Activated CD4-positive, alpha-beta memory T cell treated with anti-CD3 and anti-CD28 coated beads, Interleukin-2, amount 10 ng/mL, durations not matched to agents 7 days and 5 days (primary cell): ENCODE measurements at regions not wholly inside any gene's neighbourhood (a gene's known extent, or its start where the extent isn't known, plus 50 kb on each side); places are given as distances from the start of the nearest gene placed in this dataset.
"Not testable (repeated sequence)": the region's sequence is repeated elsewhere in the genome, so short reads cannot be mapped to it uniquely, and the experiment has no call there.

Experiments
- CTCF ChIA-PET: fragments of 350-600 bp; sonication (Branson Sonifier 250); formaldehyde crosslinking; loops from one replicate; lab custom pipeline; 2021; ENCODE audit warnings: antibody characterized with exemption, inconsistent platforms; lab: Charles Lee
- POLR2A ChIA-PET: fragments of 350-600 bp; sonication (Branson Sonifier 250); formaldehyde crosslinking; loops from one replicate; lab custom pipeline; 2021; ENCODE audit warnings: antibody characterized with exemption; lab: Charles Lee
- DNase-seq: peaks from one replicate; pipeline ENCODE4 v3.0.0-alpha.2; 2020
- H3K27ac Mint-ChIP-seq: one replicate; pipeline ENCODE4 v1.8.0; 2021; ENCODE audit warnings: mild to moderate bottlenecking, mixed read lengths
- H3K27me3 Mint-ChIP-seq: one replicate; pipeline ENCODE4 v1.8.0; 2021; ENCODE audit warnings: mixed read lengths
- H3K36me3 Mint-ChIP-seq: one replicate; pipeline ENCODE4 v1.8.0; 2021; ENCODE audit warnings: low read depth, mixed read lengths
- H3K4me1 Mint-ChIP-seq: one replicate; pipeline ENCODE4 v1.8.0; 2021; ENCODE audit warnings: mixed read lengths
- H3K4me3 Mint-ChIP-seq: one replicate; pipeline ENCODE4 v1.8.0; 2021; ENCODE audit warnings: mild to moderate bottlenecking, mixed read lengths
- H3K9me3 Mint-ChIP-seq: one replicate; pipeline ENCODE4 v1.8.0; 2021; ENCODE audit warnings: mixed read lengths

- H3K36me3 Mint-ChIP-seq: no peaks in the 10 kb centered on the region
- no peaks in the 10 kb centered on the region for H3K9me3 Mint-ChIP-seq
- no peak overlapping the region for H3K4me3 Mint-ChIP-seq
- H3K4me1 Mint-ChIP-seq: no peaks in the 10 kb centered on the region
- H3K27ac Mint-ChIP-seq: no peak overlapping the region
- POLR2A ChIA-PET: no interaction called here
- CTCF ChIA-PET: no interaction called here
- H3K27me3 Mint-ChIP-seq: peaks cover 3% of the 10 kb centered on the region
- DNase-seq: no peak
These were observed 227.4 kb downstream of the RAB11FIP2 start for GRCh38 chr10:117819304-117819703.

- Mint-ChIP-seq H3K36me3 (no peaks in the 10 kb centered on the region), H3K4me1 (peaks cover 3% of the 10 kb centered on the region)
- CTCF ChIA-PET: no interaction called here
These were observed 222.8 kb downstream of the RAB11FIP2 start for GRCh38 chr10:117823980-117824379.

GRCh38 chr10:117830205-117830604, 216.5 kb downstream of the RAB11FIP2 start:
- no peak overlapping the region for H3K27ac Mint-ChIP-seq
- H3K9me3 Mint-ChIP-seq: no peaks in the 10 kb centered on the region
- DNase-seq: no peak
- H3K27me3 Mint-ChIP-seq: no peaks in the 10 kb centered on the region
- H3K36me3 Mint-ChIP-seq: no peaks in the 10 kb centered on the region
- CTCF ChIA-PET: no interaction called here
- peak overlapping the region; percentile 37 for H3K4me3 Mint-ChIP-seq
- H3K4me1 Mint-ChIP-seq: peaks cover 13% of the 10 kb centered on the region
- POLR2A ChIA-PET: no interaction called here

More at GRCh38 chr10:117823980-117824379, 222.8 kb downstream of the RAB11FIP2 start:
- no peaks in the 10 kb centered on the region for H3K9me3 Mint-ChIP-seq
- peaks cover 3% of the 10 kb centered on the region for H3K27me3 Mint-ChIP-seq
- H3K27ac Mint-ChIP-seq: no peak overlapping the region
- H3K4me3 Mint-ChIP-seq: no peak overlapping the region
- DNase-seq: no peak
- POLR2A ChIA-PET: no interaction called here

- no peaks in the 10 kb centered on the region for H3K27me3 Mint-ChIP-seq
- H3K9me3 Mint-ChIP-seq: no peaks in the 10 kb centered on the region
- CTCF ChIA-PET: no interaction called here
These were observed 215.9 kb downstream of the RAB11FIP2 start for GRCh38 chr10:117830787-117831212.

GRCh38 chr10:117838500-117839498, 207.9 kb downstream of the RAB11FIP2 start:
- POLR2A ChIA-PET, H3K27ac Mint-ChIP-seq, H3K9me3 Mint-ChIP-seq, CTCF ChIA-PET, H3K27me3 Mint-ChIP-seq, DNase-seq, H3K36me3 Mint-ChIP-seq, H3K4me1 Mint-ChIP-seq: not testable (repeated sequence)
- H3K4me3 Mint-ChIP-seq: peak overlapping the region; percentile 35

More at GRCh38 chr10:117830787-117831212, 215.9 kb downstream of the RAB11FIP2 start:
- Mint-ChIP-seq H3K4me1 (peaks cover 13% of the 10 kb centered on the region), H3K36me3 (no peaks in the 10 kb centered on the region), H3K27ac (peak overlapping the region; percentile 33), H3K4me3 (peak overlapping the region; percentile 37)
- DNase-seq: peak; percentile 29
- POLR2A ChIA-PET: interaction anchor here (0.9 kb wide), 1 partner anchor 656 kb away, joined by 3 read pairs; no protein-coding TSS in a partner anchor

GRCh38 chr10:117856426-117856825, 190.3 kb downstream of the RAB11FIP2 start:
- POLR2A ChIA-PET, DNase-seq, H3K4me1 Mint-ChIP-seq, H3K27me3 Mint-ChIP-seq, H3K36me3 Mint-ChIP-seq, CTCF ChIA-PET, H3K9me3 Mint-ChIP-seq, H3K4me3 Mint-ChIP-seq, H3K27ac Mint-ChIP-seq: not testable (repeated sequence)

- no peak for DNase-seq
- H3K36me3 Mint-ChIP-seq: no peaks in the 10 kb centered on the region
- CTCF ChIA-PET: interaction anchor here (0.5 to 1.3 kb wide), 2 partner anchors 21 to 246 kb away, joined by 3 read pairs; no protein-coding TSS in a partner anchor
- POLR2A ChIA-PET: no interaction called here
- H3K9me3 Mint-ChIP-seq: no peaks in the 10 kb centered on the region
- no peak overlapping the region for H3K4me3 Mint-ChIP-seq
- no peaks in the 10 kb centered on the region for H3K4me1 Mint-ChIP-seq
- peaks cover 6% of the 10 kb centered on the region for H3K27me3 Mint-ChIP-seq
- no peak overlapping the region for H3K27ac Mint-ChIP-seq
These were observed 186.6 kb downstream of the RAB11FIP2 start for GRCh38 chr10:117860135-117860534.

- DNase-seq: no peak
- H3K4me3 Mint-ChIP-seq: no peak overlapping the region
- ChIA-PET CTCF (interaction anchor here (0.5 to 1.3 kb wide), 2 partner anchors 20 to 246 kb away, joined by 3 read pairs; no protein-coding TSS in a partner anchor), POLR2A (no interaction called here)
- no peaks in the 10 kb centered on the region for H3K4me1 Mint-ChIP-seq
- H3K27me3 Mint-ChIP-seq: peaks cover 6% of the 10 kb centered on the region
- H3K9me3 Mint-ChIP-seq: no peaks in the 10 kb centered on the region
- no peaks in the 10 kb centered on the region for H3K36me3 Mint-ChIP-seq
- no peak overlapping the region for H3K27ac Mint-ChIP-seq
These were observed 185.9 kb downstream of the RAB11FIP2 start for GRCh38 chr10:117860823-117861222.

GRCh38 chr10:117861329-117861728, 185.4 kb downstream of the RAB11FIP2 start:
- POLR2A ChIA-PET: no interaction called here
- Mint-ChIP-seq H3K27ac (no peak overlapping the region), H3K9me3 (no peaks in the 10 kb centered on the region), H3K27me3 (peaks cover 6% of the 10 kb centered on the region), H3K36me3 (no peaks in the 10 kb centered on the region), H3K4me3 (no peak overlapping the region), H3K4me1 (no peaks in the 10 kb centered on the region)
- no peak for DNase-seq
- CTCF ChIA-PET: no interaction called here

- DNase-seq: no peak
- Mint-ChIP-seq H3K27me3 (no peaks in the 10 kb centered on the region), H3K4me3 (no peak overlapping the region), H3K27ac (no peak overlapping the region), H3K36me3 (no peaks in the 10 kb centered on the region), H3K9me3 (no peaks in the 10 kb centered on the region), H3K4me1 (no peaks in the 10 kb centered on the region)
- POLR2A ChIA-PET: no interaction called here
- CTCF ChIA-PET: no interaction called here
These were observed 183.0 kb downstream of the RAB11FIP2 start for GRCh38 chr10:117863771-117864170.

- H3K27me3 Mint-ChIP-seq: no peaks in the 10 kb centered on the region
- POLR2A ChIA-PET: no interaction called here
- CTCF ChIA-PET: no interaction called here
These were observed 180.8 kb downstream of the RAB11FIP2 start for GRCh38 chr10:117865945-117866344.

GRCh38 chr10:117868151-117868550, 178.6 kb downstream of the RAB11FIP2 start:
- ChIA-PET POLR2A (no interaction called here), CTCF (no interaction called here)
- H3K36me3 Mint-ChIP-seq: no peaks in the 10 kb centered on the region
- H3K4me1 Mint-ChIP-seq: no peaks in the 10 kb centered on the region
- no peak overlapping the region for H3K4me3 Mint-ChIP-seq
- no peak for DNase-seq
- no peaks in the 10 kb centered on the region for H3K9me3 Mint-ChIP-seq
- no peaks in the 10 kb centered on the region for H3K27me3 Mint-ChIP-seq
- no peak overlapping the region for H3K27ac Mint-ChIP-seq

More at GRCh38 chr10:117865945-117866344, 180.8 kb downstream of the RAB11FIP2 start:
- DNase-seq: no peak
- Mint-ChIP-seq H3K4me1 (no peaks in the 10 kb centered on the region), H3K27ac (no peak overlapping the region), H3K36me3 (no peaks in the 10 kb centered on the region), H3K4me3 (no peak overlapping the region), H3K9me3 (no peaks in the 10 kb centered on the region)

- Mint-ChIP-seq H3K4me1 (no peaks in the 10 kb centered on the region), H3K27me3 (peaks cover 2% of the 10 kb centered on the region), H3K36me3 (no peaks in the 10 kb centered on the region), H3K9me3 (no peaks in the 10 kb centered on the region), H3K4me3 (no peak overlapping the region), H3K27ac (no peak overlapping the region)
- ChIA-PET CTCF (no interaction called here), POLR2A (no interaction called here)
- no peak for DNase-seq
These were observed 170.9 kb downstream of the RAB11FIP2 start for GRCh38 chr10:117875793-117876192.
